Activated T-cell treated with anti-CD3 and anti-CD28 coated beads, Interleukin-2, amount 50 U/mL, for 4 hours (primary cell): ENCODE measurements at regions not wholly inside any gene's neighbourhood (a gene's known extent, or its start where the extent isn't known, plus 50 kb on each side); places are given as distances from the start of the nearest gene placed in this dataset.

Source experiments
- ATAC-seq, 2 donors: fragments of 200-7000 bp; cut with Tn5 transposase; one replicate each; pipeline ENCODE4 v1.10.0; 2021
- DNase-seq: peaks from one replicate; pipeline ENCODE4 v3.0.0-alpha.2; 2020
- H3K27me3 Mint-ChIP-seq: one replicate; pipeline ENCODE4 v1.8.0; 2021; ENCODE audit warnings: low read depth, mixed read lengths
- H3K36me3 Mint-ChIP-seq: one replicate; pipeline ENCODE4 v1.8.0; 2022; ENCODE audit warnings: mixed read lengths; ENCODE audit not compliant: insufficient read depth
- H3K4me1 Mint-ChIP-seq: one replicate; pipeline ENCODE4 v1.8.0; 2021; ENCODE audit warnings: low read depth, mixed read lengths
- H3K4me3 Mint-ChIP-seq: one replicate; pipeline ENCODE4 v1.8.0; 2021; ENCODE audit warnings: mild to moderate bottlenecking, moderate library complexity, mixed read lengths
- H3K9me3 Mint-ChIP-seq: one replicate; pipeline ENCODE4 v1.8.0; 2021; ENCODE audit warnings: mixed read lengths

GRCh38 chr1:98107256-98107655, 186.4 kb upstream of the DPYD start:
- Mint-ChIP-seq H3K4me1 (no peaks in the 10 kb centered on the region), H3K4me3 (no peak overlapping the region), H3K9me3 (peaks cover 21% of the 10 kb centered on the region), H3K36me3 (no peaks in the 10 kb centered on the region), H3K27me3 (no peaks in the 10 kb centered on the region)
- DNase-seq: no peak
- ATAC-seq: no peak

GRCh38 chr1:98104289-98104688, 183.5 kb upstream of the DPYD start:
- DNase-seq (no peak), ATAC-seq (no peak)
- Mint-ChIP-seq H3K9me3 (peaks cover 21% of the 10 kb centered on the region), H3K4me1 (no peaks in the 10 kb centered on the region), H3K27me3 (no peaks in the 10 kb centered on the region), H3K4me3 (no peak overlapping the region), H3K36me3 (no peaks in the 10 kb centered on the region)

DNA sequence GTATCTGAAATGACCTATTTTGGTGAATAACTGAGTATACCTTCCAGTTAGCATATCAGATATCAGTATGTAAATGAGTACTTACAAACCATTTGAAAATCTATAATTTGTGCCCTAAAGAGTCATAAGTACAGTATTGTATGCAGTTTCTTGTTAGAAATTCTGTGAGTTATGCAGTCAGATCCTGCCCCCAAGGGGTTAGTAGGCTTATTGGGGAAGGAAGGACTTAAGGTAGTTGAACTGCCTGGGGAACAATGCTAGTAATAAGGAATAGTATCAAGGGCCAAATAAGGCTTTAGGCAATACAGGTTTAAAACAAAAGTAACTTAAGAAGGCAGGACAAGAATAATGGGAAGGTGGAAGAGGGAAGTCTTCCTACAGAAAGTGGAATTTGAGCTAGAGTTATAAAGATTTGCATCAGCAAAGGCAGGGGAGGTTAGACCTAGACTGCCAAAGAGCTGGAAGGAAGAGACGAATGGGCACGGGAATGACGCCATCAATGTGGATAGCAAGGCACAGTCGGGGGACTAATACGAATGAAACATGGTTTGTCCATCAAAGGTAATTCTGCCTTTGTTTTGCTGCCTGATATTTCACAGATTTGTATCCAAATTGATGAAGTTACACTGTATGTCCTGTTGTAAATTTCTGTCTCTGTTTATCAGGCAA, 182.9 kb upstream of the DPYD start:
- ATAC-seq: no peak
- no peak overlapping the region for H3K4me3 Mint-ChIP-seq

DNA sequence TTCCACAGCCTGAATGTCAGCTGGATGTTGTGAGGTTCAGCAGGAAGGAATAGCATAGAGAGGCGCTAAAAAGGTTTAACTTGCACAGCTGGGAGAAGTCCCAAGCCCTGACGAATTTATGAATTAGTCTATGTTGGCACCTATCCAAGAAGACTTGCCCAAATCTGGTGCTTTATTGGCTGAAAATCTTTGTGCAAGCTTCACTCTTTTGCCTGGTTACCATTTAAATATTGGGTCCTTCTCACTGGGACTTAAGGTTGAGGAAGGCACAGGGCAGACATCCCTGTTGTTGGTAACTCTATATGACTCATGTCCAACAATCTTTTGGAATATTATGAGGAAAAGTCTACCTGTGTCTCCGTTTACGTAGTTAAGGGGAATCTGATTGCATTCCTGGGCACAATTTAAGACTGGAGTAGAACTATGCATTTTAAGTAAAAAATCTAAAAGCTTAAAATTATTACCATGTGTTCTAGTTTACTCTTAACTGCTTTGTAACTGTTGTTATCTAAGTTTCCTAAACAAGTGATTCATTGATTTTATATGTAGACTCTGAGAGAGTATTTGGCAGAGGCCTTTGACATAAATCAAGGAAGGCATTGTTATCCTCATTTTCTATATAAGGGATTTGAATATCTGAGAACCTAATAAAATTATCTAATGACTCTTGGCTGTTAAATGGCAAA, 181.7 kb upstream of the DPYD start:
- Mint-ChIP-seq H3K27me3 (no peaks in the 10 kb centered on the region), H3K36me3 (no peaks in the 10 kb centered on the region), H3K9me3 (peaks cover 11% of the 10 kb centered on the region), H3K4me3 (no peak overlapping the region), H3K4me1 (no peaks in the 10 kb centered on the region)
- DNase-seq: no peak
- ATAC-seq: no peak

More for the DNA sequence above, 182.9 kb upstream of the DPYD start:
- H3K9me3 Mint-ChIP-seq: peaks cover 21% of the 10 kb centered on the region
- no peaks in the 10 kb centered on the region for H3K27me3 Mint-ChIP-seq
- no peaks in the 10 kb centered on the region for H3K36me3 Mint-ChIP-seq
- no peaks in the 10 kb centered on the region for H3K4me1 Mint-ChIP-seq
- no peak for DNase-seq

DNA sequence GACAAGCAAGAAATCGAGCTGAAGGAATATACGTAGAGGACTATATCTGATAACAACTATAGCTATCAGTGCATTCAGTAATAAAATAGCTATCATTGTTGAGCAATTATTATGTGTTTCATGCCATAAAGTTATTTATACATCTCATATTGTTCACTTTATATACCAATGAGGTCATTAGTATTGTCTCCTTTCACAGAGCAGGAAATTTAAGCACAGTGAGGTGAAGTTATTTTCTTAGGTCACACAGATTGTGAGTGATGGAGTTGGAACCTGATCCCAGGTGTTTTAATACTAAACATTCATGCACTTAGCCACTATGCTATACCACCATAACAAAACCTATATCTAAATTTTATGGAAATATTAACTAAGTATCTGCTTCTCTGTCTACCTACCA, 180.5 kb upstream of the DPYD start:
- Mint-ChIP-seq H3K4me1 (no peaks in the 10 kb centered on the region), H3K9me3 (peaks cover 5% of the 10 kb centered on the region), H3K4me3 (no peak overlapping the region), H3K36me3 (no peaks in the 10 kb centered on the region), H3K27me3 (peaks cover 2% of the 10 kb centered on the region)
- ATAC-seq (no peak), DNase-seq (no peak)

GRCh38 chr1:98099501-98099900, 178.7 kb upstream of the DPYD start:
- Mint-ChIP-seq H3K27me3 (peaks cover 2% of the 10 kb centered on the region), H3K9me3 (no peaks in the 10 kb centered on the region), H3K36me3 (no peaks in the 10 kb centered on the region), H3K4me3 (no peak overlapping the region), H3K4me1 (no peaks in the 10 kb centered on the region)
- DNase-seq: no peak
- no peak for ATAC-seq

DNA sequence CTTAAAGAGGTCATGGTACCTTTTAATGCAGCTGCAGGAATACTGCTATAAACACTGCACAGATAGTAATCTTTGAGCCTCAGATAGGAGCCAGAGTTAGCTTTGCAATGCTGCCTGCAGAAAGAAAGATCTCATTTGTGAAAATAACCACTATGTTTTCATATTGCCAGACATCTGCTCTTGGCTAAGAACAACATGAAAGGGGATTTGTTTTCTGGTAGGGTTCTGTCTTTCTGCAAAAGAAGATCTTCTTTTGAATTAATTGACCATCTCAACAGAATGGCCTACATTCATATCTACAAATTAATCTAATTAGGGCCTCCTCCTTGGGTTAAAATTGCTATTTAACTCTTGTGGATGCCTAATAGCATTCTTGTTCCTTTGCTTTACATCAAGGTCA, 177.6 kb upstream of the DPYD start:
- ATAC-seq (no peak), DNase-seq (no peak)
- Mint-ChIP-seq H3K4me1 (no peaks in the 10 kb centered on the region), H3K4me3 (no peak overlapping the region), H3K36me3 (no peaks in the 10 kb centered on the region), H3K9me3 (no peaks in the 10 kb centered on the region), H3K27me3 (peaks cover 2% of the 10 kb centered on the region)

DNA sequence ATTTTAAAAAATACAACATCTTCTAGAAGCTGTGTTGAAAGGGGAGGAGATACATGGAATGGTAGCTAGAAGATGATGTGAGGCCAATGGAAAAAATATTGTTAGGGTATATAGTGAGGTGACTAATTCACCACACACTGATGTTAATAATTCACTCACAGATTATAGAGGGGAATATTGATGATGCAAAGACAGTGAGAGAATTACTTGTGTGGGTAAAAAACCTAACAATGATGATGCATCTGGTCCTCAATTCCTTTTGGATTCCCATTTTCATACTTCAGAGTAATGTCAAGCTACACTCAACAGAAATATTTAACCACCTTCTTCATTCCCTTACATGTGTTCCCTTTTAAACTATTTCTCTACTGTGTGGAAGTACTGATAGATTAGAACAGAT, 169.5 kb upstream of the DPYD start:
- H3K4me3 Mint-ChIP-seq: no peak overlapping the region
- H3K4me1 Mint-ChIP-seq: no peaks in the 10 kb centered on the region
- DNase-seq: no peak
- H3K27me3 Mint-ChIP-seq: peaks cover 4% of the 10 kb centered on the region
- ATAC-seq: no peak
- H3K36me3 Mint-ChIP-seq: no peaks in the 10 kb centered on the region
- no peaks in the 10 kb centered on the region for H3K9me3 Mint-ChIP-seq

DNA sequence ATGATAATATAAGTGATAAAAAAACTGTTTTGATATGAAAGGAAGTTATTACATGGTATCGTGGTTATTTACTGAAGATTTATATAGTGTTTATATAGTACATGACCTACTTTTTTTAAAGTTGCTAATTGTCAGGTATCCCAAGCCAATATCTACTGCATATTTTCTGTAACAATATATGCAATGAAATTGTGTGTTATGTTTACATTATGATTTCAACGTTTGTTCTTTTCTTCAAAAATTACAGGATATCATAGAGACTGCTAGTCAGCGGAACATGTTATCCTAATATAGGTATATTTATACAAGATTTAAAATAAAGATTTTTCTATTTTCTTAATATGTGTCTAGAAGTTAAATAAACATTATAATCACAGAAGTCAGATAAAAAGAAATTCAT, 167.5 kb upstream of the DPYD start:
- Mint-ChIP-seq H3K36me3 (no peaks in the 10 kb centered on the region), H3K4me3 (no peak overlapping the region), H3K9me3 (no peaks in the 10 kb centered on the region), H3K4me1 (no peaks in the 10 kb centered on the region), H3K27me3 (peaks cover 4% of the 10 kb centered on the region)
- no peak for ATAC-seq
- DNase-seq: no peak

GRCh38 chr1:98086796-98087441, 166.1 kb upstream of the DPYD start:
- DNase-seq (no peak), ATAC-seq (no peak)
- H3K4me1 Mint-ChIP-seq: no peaks in the 10 kb centered on the region
- H3K27me3 Mint-ChIP-seq: peaks cover 4% of the 10 kb centered on the region
- H3K9me3 Mint-ChIP-seq: no peaks in the 10 kb centered on the region
- no peaks in the 10 kb centered on the region for H3K36me3 Mint-ChIP-seq
- no peak overlapping the region for H3K4me3 Mint-ChIP-seq

DNA sequence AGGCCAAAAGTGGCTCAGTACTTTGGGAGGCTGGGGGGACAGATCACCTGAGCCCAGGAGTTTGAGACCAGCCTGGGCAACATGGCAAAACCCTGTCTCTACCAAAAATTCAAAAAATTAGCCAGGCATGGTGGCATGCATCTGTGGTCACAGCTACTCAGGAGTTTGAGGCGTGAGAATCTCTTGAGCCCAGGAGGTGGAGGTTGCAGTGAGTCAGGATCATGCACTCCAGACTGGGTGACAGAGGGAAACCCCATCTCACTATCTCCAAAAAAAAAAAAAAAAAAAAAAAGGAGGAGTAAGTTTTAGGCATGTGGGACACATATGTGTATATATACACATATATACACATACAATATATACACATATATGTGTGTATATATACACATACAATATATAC, 165.3 kb upstream of the DPYD start:
- no peaks in the 10 kb centered on the region for H3K9me3 Mint-ChIP-seq
- H3K27me3 Mint-ChIP-seq: peaks cover 4% of the 10 kb centered on the region
- H3K36me3 Mint-ChIP-seq: no peaks in the 10 kb centered on the region
- H3K4me3 Mint-ChIP-seq: no peak overlapping the region
- no peaks in the 10 kb centered on the region for H3K4me1 Mint-ChIP-seq
- no peak for DNase-seq
- no peak for ATAC-seq

- ATAC-seq (no peak), DNase-seq (no peak)
- Mint-ChIP-seq H3K4me3 (no peak overlapping the region), H3K4me1 (no peaks in the 10 kb centered on the region), H3K9me3 (no peaks in the 10 kb centered on the region), H3K36me3 (no peaks in the 10 kb centered on the region), H3K27me3 (peaks cover 4% of the 10 kb centered on the region)
These were observed 163.4 kb upstream of the DPYD start for GRCh38 chr1:98084188-98084587.

DNA sequence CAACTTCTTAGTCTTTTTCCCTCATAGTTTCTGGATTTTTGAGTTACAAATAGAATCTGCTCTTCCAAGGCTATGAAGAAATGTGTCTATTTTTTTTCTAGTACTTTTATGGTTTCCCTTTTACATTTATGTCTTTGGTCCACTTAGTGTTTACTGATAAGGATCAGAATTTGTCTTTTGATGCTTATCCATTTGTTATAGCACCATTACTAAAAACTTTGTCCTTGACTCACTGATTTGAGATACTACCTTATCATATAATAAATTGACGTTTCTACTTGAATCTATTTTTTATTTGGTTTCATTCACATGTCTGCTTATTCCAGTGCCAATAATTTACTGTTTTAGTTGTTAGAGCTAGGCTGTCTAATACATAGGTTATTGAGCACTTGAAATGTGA, 161.1 kb upstream of the DPYD start:
- ATAC-seq (no peak), DNase-seq (no peak)
- no peaks in the 10 kb centered on the region for H3K9me3 Mint-ChIP-seq
- peaks cover under 1% of the 10 kb centered on the region for H3K4me1 Mint-ChIP-seq
- peaks cover 2% of the 10 kb centered on the region for H3K27me3 Mint-ChIP-seq
- no peaks in the 10 kb centered on the region for H3K36me3 Mint-ChIP-seq
- no peak overlapping the region for H3K4me3 Mint-ChIP-seq

- no peak for ATAC-seq
- no peaks in the 10 kb centered on the region for H3K9me3 Mint-ChIP-seq
- no peaks in the 10 kb centered on the region for H3K27me3 Mint-ChIP-seq
These were observed 157.8 kb upstream of the DPYD start for GRCh38 chr1:98078596-98078995.

DNA sequence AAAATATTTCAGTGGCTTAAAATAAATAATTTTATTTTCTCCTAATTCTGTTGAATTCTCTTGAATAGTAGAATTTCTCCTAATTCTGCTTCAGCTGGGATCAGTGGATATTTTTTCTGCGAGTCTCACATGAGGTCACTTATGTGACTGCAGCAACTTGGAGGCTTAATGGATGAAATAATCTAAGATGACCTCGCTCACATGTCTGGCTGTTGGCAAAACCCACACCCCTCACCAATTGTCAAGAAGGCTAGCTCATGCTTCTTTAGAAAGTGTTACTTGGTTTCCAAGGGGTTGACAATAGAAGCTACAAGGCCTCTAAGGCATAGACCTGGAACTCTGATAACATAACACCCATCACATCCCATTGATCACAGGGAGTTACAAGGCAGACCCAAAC, 156.9 kb upstream of the DPYD start:
- DNase-seq: no peak
- no peak for ATAC-seq
- H3K4me1 Mint-ChIP-seq: peaks cover 2% of the 10 kb centered on the region
- no peaks in the 10 kb centered on the region for H3K27me3 Mint-ChIP-seq
- no peaks in the 10 kb centered on the region for H3K9me3 Mint-ChIP-seq
- no peaks in the 10 kb centered on the region for H3K36me3 Mint-ChIP-seq
- no peak overlapping the region for H3K4me3 Mint-ChIP-seq

More at GRCh38 chr1:98078596-98078995, 157.8 kb upstream of the DPYD start:
- no peaks in the 10 kb centered on the region for H3K36me3 Mint-ChIP-seq
- peaks cover 2% of the 10 kb centered on the region for H3K4me1 Mint-ChIP-seq
- no peak for DNase-seq
- no peak overlapping the region for H3K4me3 Mint-ChIP-seq
